Spleen (tissue), 11 donors: ENCODE measurements at regions not wholly inside any gene's neighbourhood (a gene's known extent, or its start where the extent isn't known, plus 50 kb on each side); places are given as distances from the start of the nearest gene placed in this dataset.
"Not testable (repeated sequence)": the region's sequence is repeated elsewhere in the genome, so short reads cannot be mapped to it uniquely, and the experiment has no call there.

ENCODE experiments used
- DNase-seq: peaks from one replicate; pipeline ENCODE4 v3.0.0-alpha.2; 2020
- H3K27ac ChIP-seq, 8 donors: fragments of 200-600 bp; sonication (generic) in 7 of 8; 1 replicate in 4 of 8; 2 replicates in 4 of 8; pipeline versions ENCODE4 v1.5.0 to v1.8.0; 2016 to 2021; ENCODE audit warnings: inconsistent platforms in 4 of 8, mild to moderate bottlenecking in 4 of 8, moderate library complexity in 1 of 8
- H3K27me3 ChIP-seq, 7 donors: fragments of 200-600 bp; sonication (generic) in 6 of 7; replicated peaks in 1 of 7; 1 replicate in 4 of 7; 2 replicates in 3 of 7; pipeline versions ENCODE4 v1.5.0 to v1.8.0; 2016 to 2021; ENCODE audit warnings: inconsistent platforms in 3 of 7, mild to moderate bottlenecking in 1 of 7
- H3K36me3 ChIP-seq, 6 donors: fragments of 200-600 bp; sonication (generic) in 5 of 6; 1 replicate in 4 of 6; 2 replicates in 2 of 6; pipeline versions ENCODE4 v1.5.0 to v1.8.0; 2016 to 2021; ENCODE audit warnings: inconsistent platforms in 2 of 6
- H3K4me1 ChIP-seq, 6 donors: fragments of 200-600 bp; sonication (generic) in 5 of 6; 1 replicate in 3 of 6; 2 replicates in 3 of 6; pipeline versions ENCODE4 v1.5.0 to v1.8.0; 2016 to 2021; ENCODE audit warnings: inconsistent platforms in 3 of 6
- H3K4me3 ChIP-seq, 8 donors: fragments of 200-600 bp; sonication (generic) in 7 of 8; 1 replicate in 4 of 8; 2 replicates in 4 of 8; pipeline versions ENCODE4 v1.5.0 to v1.8.0; 2016 to 2021; ENCODE audit warnings: inconsistent platforms in 4 of 8, mild to moderate bottlenecking in 4 of 8, moderate library complexity in 2 of 8
- H3K9me3 ChIP-seq, 8 donors: fragments of 200-600 bp; sonication (generic) in 7 of 8; 1 replicate in 4 of 8; 2 replicates in 4 of 8; pipeline versions ENCODE4 v1.5.0 to v1.8.0; 2016 to 2021; ENCODE audit warnings: inconsistent platforms in 4 of 8
- POLR2A ChIP-seq, 3 donors: fragments of 450-650 bp; IDR thresholded peaks; one replicate each; pipeline ENCODE4 v1.5.1; 2017; ENCODE audit warnings: antibody characterized with exemption in 3 of 3, mild to moderate bottlenecking in 1 of 3
- POLR2AphosphoS5 ChIP-seq, 3 donors: sonication (generic); formaldehyde crosslinking; IDR thresholded peaks; one replicate each; pipeline ENCODE4 v1.5.1; 2017; ENCODE audit warnings: antibody characterized with exemption in 3 of 3
- WGBS, 5 donors: extraction: QIAGEN DNeasy Blood & Tissue Kit in 3 of 5; methylation state at CpG; one replicate each; pipeline versions ENCODE4 v1.1.5 to v1.1.7; 2013 to 2018; 5-methylcytosine and 5-hydroxymethylcytosine counted together
- intact Hi-C: fragments of 100-400 bp; cut with DNase I; formaldehyde crosslinking; loops from one replicate; pipeline ENCODE4 v1.15.0; 2023; ENCODE audit warnings: low total_unique reads
- TF ChIP-seq, protein P1 (sequence below), 11 experiments: fragments of 200-600 bp in 7 of 11; fragments of 450-650 bp in 4 of 11; sonication (generic) in 4 of 11; IDR thresholded peaks in 8 of 11; conservative IDR thresholded peaks in 3 of 11; 1 replicate in 7 of 11; 2 replicates in 4 of 11; pipeline versions ENCODE4 v1.4.0 to v1.8.0; 2016 to 2021; ENCODE audit warnings: antibody characterized with exemption in 11 of 11, inconsistent platforms in 4 of 11, mild to moderate bottlenecking in 1 of 11
- donor health status: healthy with polysubstance abuse.
- donor health status: DM: no; HTN: no; CAD: no; lungs with moderate emphysema.
- donor health status: DM: no; HTN: no; CAD: no.
- donor health status: Bipolar disorder and iron deficiency.
- donor health status: healthy.
- donor health status: DM: no; HTN: no; CAD: no.
- donor health status: DM: yes; HTN: yes; CAD: no.

DNA sequence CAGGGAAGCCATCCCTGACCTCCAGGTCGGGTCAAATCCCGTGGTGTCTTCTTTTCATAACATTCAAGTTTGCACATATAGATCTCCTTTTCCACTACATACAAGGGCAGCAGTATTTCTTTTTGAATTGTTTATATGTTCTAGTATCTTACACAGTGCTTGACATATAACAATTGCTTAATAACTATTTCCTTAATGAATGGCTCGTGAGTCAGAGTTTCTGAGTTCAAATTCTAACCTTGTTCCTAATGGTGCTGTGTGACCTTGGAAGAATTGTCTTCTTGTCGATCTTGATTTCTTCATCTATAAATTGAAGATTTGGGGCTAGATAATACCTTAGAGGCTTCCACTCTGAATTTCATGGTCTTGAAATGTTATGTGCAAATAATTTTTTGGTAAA is 57.2 kb upstream of the PELI2 start:
- WGBS, 5 donors: 58 to 78% (median 64%) methylated on average over 4 of the region's 4 CpGs
- DNase-seq: no peak
- Histone ChIP-seq H3K4me3 (no peak overlapping the region), H3K9me3 (no peaks in the 10 kb centered on the region), H3K27ac (no peak overlapping the region), H3K4me1 (no peaks in the 10 kb centered on the region), H3K27me3 (no peaks in the 10 kb centered on the region), H3K36me3 (no peaks in the 10 kb centered on the region)
- intact Hi-C loops: no loop called here
- TF ChIP-seq POLR2A (IDR thresholded peaks at IDR 0.05) (no peak), POLR2AphosphoS5 (IDR thresholded peaks at IDR 0.05) (no peak)
- TF ChIP-seq, protein P1, sequence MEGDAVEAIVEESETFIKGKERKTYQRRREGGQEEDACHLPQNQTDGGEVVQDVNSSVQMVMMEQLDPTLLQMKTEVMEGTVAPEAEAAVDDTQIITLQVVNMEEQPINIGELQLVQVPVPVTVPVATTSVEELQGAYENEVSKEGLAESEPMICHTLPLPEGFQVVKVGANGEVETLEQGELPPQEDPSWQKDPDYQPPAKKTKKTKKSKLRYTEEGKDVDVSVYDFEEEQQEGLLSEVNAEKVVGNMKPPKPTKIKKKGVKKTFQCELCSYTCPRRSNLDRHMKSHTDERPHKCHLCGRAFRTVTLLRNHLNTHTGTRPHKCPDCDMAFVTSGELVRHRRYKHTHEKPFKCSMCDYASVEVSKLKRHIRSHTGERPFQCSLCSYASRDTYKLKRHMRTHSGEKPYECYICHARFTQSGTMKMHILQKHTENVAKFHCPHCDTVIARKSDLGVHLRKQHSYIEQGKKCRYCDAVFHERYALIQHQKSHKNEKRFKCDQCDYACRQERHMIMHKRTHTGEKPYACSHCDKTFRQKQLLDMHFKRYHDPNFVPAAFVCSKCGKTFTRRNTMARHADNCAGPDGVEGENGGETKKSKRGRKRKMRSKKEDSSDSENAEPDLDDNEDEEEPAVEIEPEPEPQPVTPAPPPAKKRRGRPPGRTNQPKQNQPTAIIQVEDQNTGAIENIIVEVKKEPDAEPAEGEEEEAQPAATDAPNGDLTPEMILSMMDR (IDR thresholded peaks at IDR 0.05 in 8 of 11, conservative IDR thresholded peaks at IDR 0.05 in 3 of 11): no peak

GRCh38 chr14:56063131-56063530 is 55.1 kb upstream of the PELI2 start:
- intact Hi-C loops: no loop called here
- TF ChIP-seq POLR2A (IDR thresholded peaks at IDR 0.05): no peak
- TF ChIP-seq POLR2AphosphoS5 (IDR thresholded peaks at IDR 0.05): no peak
- TF ChIP-seq, protein P1 (IDR thresholded peaks at IDR 0.05 in 8 of 11, conservative IDR thresholded peaks at IDR 0.05 in 3 of 11): no peak
- no peaks in the 10 kb centered on the region for H3K27me3 ChIP-seq

DNA sequence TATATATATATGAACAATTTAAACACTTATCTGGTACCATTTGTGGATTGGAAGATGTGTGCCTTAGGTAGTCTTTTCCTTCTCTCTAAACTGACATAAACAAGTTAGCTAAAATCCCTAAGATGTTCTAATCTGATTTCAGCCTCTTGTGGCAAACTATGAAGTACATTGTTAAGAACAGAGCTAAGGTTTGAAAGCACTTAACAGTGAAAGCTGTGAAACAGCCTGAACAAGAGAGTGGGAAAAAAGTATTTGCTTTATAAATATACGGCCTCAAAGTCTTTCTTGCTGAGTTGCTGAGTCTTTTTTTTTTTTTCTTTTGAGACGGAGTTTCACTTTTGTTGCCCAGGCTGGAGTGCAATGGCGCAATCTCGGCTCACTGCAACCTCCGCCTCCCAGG is 53.7 kb upstream of the PELI2 start:
- H3K27me3 ChIP-seq: no peaks in the 10 kb centered on the region
- no peaks in the 10 kb centered on the region for H3K36me3 ChIP-seq
- no peak for DNase-seq
- H3K27ac ChIP-seq: no peak overlapping the region
- intact Hi-C loops: no loop called here
- no peak for TF ChIP-seq POLR2A (IDR thresholded peaks at IDR 0.05)
- TF ChIP-seq POLR2AphosphoS5 (IDR thresholded peaks at IDR 0.05): no peak
- TF ChIP-seq, protein P1 (IDR thresholded peaks at IDR 0.05 in 8 of 11, conservative IDR thresholded peaks at IDR 0.05 in 3 of 11): no peak
- H3K9me3 ChIP-seq: no peaks in the 10 kb centered on the region
- no peaks in the 10 kb centered on the region for H3K4me1 ChIP-seq
- no peak overlapping the region for H3K4me3 ChIP-seq
- WGBS, 5 donors: 84 to 90% (median 87%) methylated on average over 3 to 5 of the region's 5 CpGs

More at GRCh38 chr14:56063131-56063530, 55.1 kb upstream of the PELI2 start:
- Histone ChIP-seq H3K36me3 (no peaks in the 10 kb centered on the region), H3K9me3 (no peaks in the 10 kb centered on the region), H3K4me1 (no peaks in the 10 kb centered on the region), H3K27ac (no peak overlapping the region), H3K4me3 (no peak overlapping the region)
- DNase-seq: no peak
- WGBS, 5 donors: 70 to 85% (median 78%) methylated on average over 4 of the region's 4 CpGs

DNA sequence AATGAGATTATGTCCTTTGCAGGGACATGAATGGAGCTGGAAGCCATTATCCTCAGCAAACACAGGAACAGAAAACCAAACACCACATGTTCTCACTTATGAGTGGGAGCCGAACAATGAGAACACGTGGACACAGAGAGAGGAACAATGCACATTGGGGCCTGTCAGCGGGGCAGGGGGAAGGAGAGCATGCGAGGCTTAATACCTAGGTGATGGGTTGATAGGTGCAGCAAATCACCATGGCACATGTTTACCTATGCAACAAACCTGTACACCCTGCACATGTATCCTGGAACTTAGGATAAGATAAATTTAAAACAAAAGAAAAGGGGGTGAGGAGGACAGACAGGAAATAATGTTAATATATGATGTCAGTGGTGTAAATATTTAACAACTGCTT is 53.0 kb upstream of the PELI2 start:
- H3K4me3 ChIP-seq, H3K36me3 ChIP-seq, intact Hi-C loops, H3K9me3 ChIP-seq, DNase-seq, H3K27me3 ChIP-seq, H3K27ac ChIP-seq, H3K4me1 ChIP-seq: not testable (repeated sequence)
- 91 to 96% (median 92%) methylated on average over 4 of the region's 4 CpGs for WGBS, 5 donors

DNA sequence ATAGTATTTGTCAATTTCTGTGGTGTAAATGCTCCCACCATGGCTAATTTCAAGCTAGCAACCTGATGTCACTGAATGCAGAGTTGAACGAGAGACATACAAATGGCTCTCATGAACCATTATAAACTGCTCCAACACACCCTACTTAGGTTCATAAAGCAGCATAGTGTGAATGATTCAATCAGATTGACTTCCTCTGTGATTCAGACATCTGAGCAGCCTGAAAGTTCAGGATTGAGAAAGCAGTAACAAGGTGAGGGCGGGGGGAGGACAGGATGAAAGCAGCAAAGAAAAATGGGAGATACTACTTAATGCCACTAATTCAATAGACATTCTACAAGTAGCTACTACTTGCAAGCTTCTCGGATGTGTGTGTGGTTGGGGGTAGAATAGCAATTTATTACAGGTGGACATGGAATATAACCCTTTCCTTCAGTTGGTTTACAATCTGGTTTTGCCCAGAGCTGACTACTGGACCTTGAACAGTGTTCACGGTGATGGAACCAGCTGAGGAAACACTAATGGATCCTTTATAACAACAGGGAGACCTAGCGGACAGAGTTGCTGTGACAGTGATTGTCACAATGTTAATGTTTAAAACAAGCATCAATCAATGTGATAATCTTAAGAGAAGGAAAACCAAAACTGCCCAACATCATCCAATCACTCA is 52.5 kb upstream of the PELI2 start:
- no peaks in the 10 kb centered on the region for H3K27me3 ChIP-seq
- H3K9me3 ChIP-seq: no peaks in the 10 kb centered on the region
- no peaks in the 10 kb centered on the region for H3K36me3 ChIP-seq
- TF ChIP-seq, protein P1 (IDR thresholded peaks at IDR 0.05 in 8 of 11, conservative IDR thresholded peaks at IDR 0.05 in 3 of 11): no peak
- TF ChIP-seq POLR2AphosphoS5 (IDR thresholded peaks at IDR 0.05): no peak
- no peak for TF ChIP-seq POLR2A (IDR thresholded peaks at IDR 0.05)
- no peak overlapping the region for H3K4me3 ChIP-seq
- intact Hi-C loops: no loop called here
- WGBS, 5 donors: 85 to 97% (median 93%) methylated on average over 5 of the region's 5 CpGs
- DNase-seq: no peak
- no peaks in the 10 kb centered on the region for H3K4me1 ChIP-seq
- no peak overlapping the region for H3K27ac ChIP-seq
